AG04449 (cell line): ENCODE measurements at regions not wholly inside any gene's neighbourhood (a gene's known extent, or its start where the extent isn't known, plus 50 kb on each side); places are given as distances from the start of the nearest gene placed in this dataset.

Experiments
- CTCF ChIA-PET: fragments of 350-600 bp; formaldehyde crosslinking; extraction: SDS; loops from one replicate; lab custom pipeline; 2021; ENCODE audit warnings: antibody characterized with exemption; lab: Yijun Ruan, JAX
- POLR2A ChIA-PET: fragments of 400-600, 350-600 bp; formaldehyde crosslinking; extraction: SDS; loops from one replicate; lab custom pipeline; 2020; ENCODE audit warnings: antibody characterized with exemption, inconsistent platforms; lab: Yijun Ruan, JAX
- DNase-seq: peaks from one replicate; pipeline ENCODE4 v3.0.0-alpha.2; 2010; ENCODE audit warnings: low read depth, low spot score
- H3K4me3 ChIP-seq: 2 replicates; pipeline ENCODE4 v1.5.1; 2011; ENCODE audit warnings: low read depth, mild to moderate bottlenecking, control low read depth, low read length
- TF ChIP-seq, protein P1 (sequence below): IDR thresholded peaks from one replicate; pipeline ENCODE4 v1.5.1; 2011; ENCODE audit warnings: mild to moderate bottlenecking, moderate library complexity, low read length, control low read depth, inconsistent platforms; ENCODE audit not compliant: insufficient read depth; ENCODE audit errors: missing control alignments

DNA sequence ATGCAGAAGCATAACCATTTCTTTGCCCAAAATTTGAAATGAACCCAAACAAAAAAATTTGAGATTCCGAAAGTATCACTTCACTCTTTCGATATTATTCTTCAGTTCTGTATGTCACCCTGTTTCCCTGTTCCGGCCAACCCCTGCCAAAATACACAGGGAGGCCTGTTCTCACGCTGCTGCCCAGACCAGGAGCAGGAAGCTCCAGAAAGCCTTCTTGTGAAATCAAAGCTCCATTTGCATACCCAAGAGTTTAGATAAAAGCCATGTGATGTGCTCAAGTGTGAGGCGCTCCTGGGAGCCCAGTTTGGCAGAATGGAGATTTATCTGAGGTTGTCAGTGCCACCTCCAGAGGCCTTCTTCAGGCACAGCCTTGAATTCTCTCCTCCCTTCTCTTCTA lies 236.2 kb downstream of the FGFR2 start:
- ChIA-PET POLR2A (no interaction called here), CTCF (no interaction called here)
- H3K4me3 ChIP-seq = no peak overlapping the region
- DNase-seq = no peak
- TF ChIP-seq, protein P1, sequence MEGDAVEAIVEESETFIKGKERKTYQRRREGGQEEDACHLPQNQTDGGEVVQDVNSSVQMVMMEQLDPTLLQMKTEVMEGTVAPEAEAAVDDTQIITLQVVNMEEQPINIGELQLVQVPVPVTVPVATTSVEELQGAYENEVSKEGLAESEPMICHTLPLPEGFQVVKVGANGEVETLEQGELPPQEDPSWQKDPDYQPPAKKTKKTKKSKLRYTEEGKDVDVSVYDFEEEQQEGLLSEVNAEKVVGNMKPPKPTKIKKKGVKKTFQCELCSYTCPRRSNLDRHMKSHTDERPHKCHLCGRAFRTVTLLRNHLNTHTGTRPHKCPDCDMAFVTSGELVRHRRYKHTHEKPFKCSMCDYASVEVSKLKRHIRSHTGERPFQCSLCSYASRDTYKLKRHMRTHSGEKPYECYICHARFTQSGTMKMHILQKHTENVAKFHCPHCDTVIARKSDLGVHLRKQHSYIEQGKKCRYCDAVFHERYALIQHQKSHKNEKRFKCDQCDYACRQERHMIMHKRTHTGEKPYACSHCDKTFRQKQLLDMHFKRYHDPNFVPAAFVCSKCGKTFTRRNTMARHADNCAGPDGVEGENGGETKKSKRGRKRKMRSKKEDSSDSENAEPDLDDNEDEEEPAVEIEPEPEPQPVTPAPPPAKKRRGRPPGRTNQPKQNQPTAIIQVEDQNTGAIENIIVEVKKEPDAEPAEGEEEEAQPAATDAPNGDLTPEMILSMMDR = no peak

DNA sequence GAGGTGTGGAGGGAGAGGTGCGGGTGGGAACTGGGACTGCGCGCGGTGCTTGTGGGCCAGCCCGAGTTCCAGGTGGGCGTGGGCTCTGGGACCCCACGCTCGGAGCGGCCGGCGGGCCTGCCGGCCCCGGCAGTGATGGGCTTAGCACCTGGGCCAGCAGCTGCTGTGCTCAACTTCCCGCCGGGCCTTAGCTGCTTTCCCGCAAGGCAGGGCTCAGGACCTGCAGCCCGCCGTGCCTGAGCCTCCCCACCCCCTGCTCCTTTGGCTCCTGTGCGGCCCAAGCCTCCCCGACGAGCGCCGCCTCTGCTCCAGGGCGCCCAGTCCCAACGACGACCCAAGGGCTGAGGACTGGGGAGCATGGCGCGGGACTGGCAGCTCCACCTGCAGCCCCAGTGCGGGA lies 232.7 kb downstream of the FGFR2 start:
- ChIA-PET CTCF (no interaction called here), POLR2A (no interaction called here)
- H3K4me3 ChIP-seq = no peak overlapping the region
- DNase-seq = no peak
- TF ChIP-seq, protein P1 = no peak

DNA sequence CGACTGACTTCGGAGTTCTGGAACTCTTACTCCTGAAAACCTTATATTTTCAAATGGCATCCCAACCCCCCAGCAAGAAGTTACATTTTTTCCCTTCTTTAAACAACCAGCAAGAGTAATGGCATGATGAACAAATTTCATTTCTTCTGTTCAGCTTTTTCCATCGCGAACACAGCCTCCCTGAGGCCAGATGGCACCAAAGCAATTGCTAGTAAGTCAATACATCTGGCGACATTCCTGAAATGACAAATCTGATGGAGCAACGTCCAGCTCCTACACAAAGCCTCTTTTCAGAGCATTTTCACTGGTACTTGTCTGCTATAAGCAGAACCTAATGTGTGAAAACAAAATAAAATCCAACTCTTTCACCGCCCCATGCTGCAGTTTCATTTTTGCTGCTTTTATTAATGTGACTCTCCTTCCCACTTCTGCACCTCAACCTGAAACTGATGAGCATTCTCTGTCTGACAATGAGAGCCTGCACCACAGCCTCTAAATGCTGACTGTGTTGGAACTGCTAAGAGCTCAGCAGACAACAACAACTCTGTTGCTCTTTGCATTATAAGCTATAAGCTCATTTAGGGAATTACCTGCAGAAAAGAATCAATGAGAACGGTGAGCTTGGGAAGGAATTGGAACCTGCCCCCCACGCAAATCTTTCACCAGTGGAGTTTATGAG lies 229.8 kb downstream of the FGFR2 start:
- ChIA-PET POLR2A (no interaction called here), CTCF (no interaction called here)
- H3K4me3 ChIP-seq = no peak overlapping the region
- TF ChIP-seq, protein P1 = no peak
- DNase-seq = no peak

DNA sequence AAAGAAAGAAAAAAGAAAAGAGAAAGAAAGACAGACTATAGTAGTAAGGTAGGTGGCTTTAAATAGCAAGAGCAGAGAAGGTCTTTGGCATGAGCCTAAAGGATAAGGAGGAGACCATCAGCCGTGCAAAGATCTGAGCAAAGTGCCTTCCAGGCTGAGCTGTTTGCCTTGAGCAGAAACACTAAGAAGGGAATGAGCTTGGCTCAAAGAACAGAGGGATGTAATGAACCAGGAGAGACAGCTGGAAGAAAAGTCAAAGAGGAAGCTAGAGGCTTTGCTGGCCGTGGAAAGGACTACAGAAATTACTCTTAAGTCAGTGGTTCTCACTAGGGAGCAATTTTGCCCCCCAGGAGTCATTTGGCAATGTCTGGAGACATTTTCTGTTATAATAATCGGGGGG lies 228.6 kb downstream of the FGFR2 start:
- no peak overlapping the region for H3K4me3 ChIP-seq
- ChIA-PET POLR2A (no interaction called here), CTCF (no interaction called here)
- TF ChIP-seq, protein P1 = no peak
- DNase-seq = no peak

DNA sequence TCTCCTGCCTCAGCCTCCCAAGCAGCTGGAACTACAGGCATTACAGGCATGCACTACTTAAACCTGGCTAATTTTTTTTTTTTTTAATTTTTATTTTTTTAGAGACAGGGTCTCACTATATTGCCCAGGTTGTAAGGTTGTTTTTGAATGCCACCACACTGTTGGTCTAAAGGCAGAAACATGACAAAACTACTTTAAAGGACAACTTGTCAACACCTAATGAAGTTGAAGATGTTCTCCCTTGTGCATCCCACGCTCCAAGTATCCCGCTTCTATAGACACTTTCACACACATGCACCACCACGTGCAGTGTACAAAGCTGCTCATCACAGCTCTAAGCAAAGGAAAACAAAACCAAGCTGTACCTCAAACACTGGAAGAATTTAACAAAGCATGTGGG lies 226.4 kb downstream of the FGFR2 start:
- CTCF ChIA-PET = no interaction called here
- TF ChIP-seq, protein P1 = no peak
- POLR2A ChIA-PET = no interaction called here
- no peak for DNase-seq
- H3K4me3 ChIP-seq = no peak overlapping the region

DNA sequence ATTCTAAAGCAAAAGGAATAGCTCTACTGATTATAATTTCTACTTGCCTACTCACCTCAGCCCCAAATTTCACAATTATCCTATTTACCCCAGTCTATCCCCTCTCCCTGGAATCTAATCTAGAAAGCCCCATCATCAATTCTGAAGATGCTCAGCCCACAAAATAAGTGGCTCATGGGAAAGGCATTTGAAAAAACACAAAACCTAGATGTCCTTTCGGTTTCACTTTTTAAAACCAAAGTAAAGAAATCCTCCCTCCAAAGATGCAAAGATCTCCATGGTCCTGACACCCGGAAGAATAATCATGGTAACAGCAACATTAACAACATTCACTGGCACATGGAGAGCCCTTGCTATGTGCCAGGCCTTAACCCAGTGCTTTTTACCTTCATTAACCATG lies 224.8 kb downstream of the FGFR2 start:
- CTCF ChIA-PET = no interaction called here
- no peak for DNase-seq
- POLR2A ChIA-PET = no interaction called here
- TF ChIP-seq, protein P1 = no peak
- no peak overlapping the region for H3K4me3 ChIP-seq
